ENCODE measurements at regions not wholly inside any gene's neighbourhood (a gene's known extent, or its start where the extent isn't known, plus 50 kb on each side); places are given as distances from the start of the nearest gene placed in this dataset.

- DNase-seq (ENCODE audit: low read depth in 1 of 2, low spot score in 1 of 2), result no peak
Observed at GRCh38 chr4:62913065-62913464, 1496.2 kb downstream of the TECRL start.

- no peak for DNase-seq (ENCODE audit: low read depth in 1 of 2, low spot score in 1 of 2)
Observed at GRCh38 chr4:62912531-62912930, 1496.7 kb downstream of the TECRL start.

- DNase-seq (ENCODE audit: low read depth in 1 of 2, low spot score in 1 of 2), result no peak
Observed at GRCh38 chr4:62909238-62909637, 1500.0 kb downstream of the TECRL start.

GRCh38 chr4:62901101-62901500 is 1508.1 kb downstream of the TECRL start:
- DNase-seq (ENCODE audit: low read depth in 1 of 2, low spot score in 1 of 2), result no peak

GRCh38 chr4:62899646-62900364 is 1509.4 kb downstream of the TECRL start:
- no peak for DNase-seq (ENCODE audit: low read depth in 1 of 2, low spot score in 1 of 2)

GRCh38 chr4:62898115-62898514 is 1511.1 kb downstream of the TECRL start:
- DNase-seq (ENCODE audit: low read depth in 1 of 2, low spot score in 1 of 2), result no peak

GRCh38 chr4:62896721-62897120 is 1512.5 kb downstream of the TECRL start:
- no peak for DNase-seq (ENCODE audit: low read depth in 1 of 2, low spot score in 1 of 2)

- no peak for DNase-seq (ENCODE audit: low read depth in 1 of 2, low spot score in 1 of 2)
Observed at GRCh38 chr4:62881901-62882300, 1527.3 kb downstream of the TECRL start.

- DNase-seq (ENCODE audit: low read depth in 1 of 2, low spot score in 1 of 2), result no peak
Observed at GRCh38 chr4:62881210-62881609, 1528.0 kb downstream of the TECRL start.

- DNase-seq (ENCODE audit: low read depth in 1 of 2, low spot score in 1 of 2), result no peak
Observed at GRCh38 chr4:62872856-62873255, 1536.4 kb downstream of the TECRL start.

- no peak for DNase-seq (ENCODE audit: low read depth in 1 of 2, low spot score in 1 of 2)
Observed at GRCh38 chr4:62871078-62871477, 1538.2 kb downstream of the TECRL start.

- no peak for DNase-seq (ENCODE audit: low read depth in 1 of 2, low spot score in 1 of 2)
Observed at GRCh38 chr4:62870451-62870850, 1538.8 kb downstream of the TECRL start.

- no peak for DNase-seq (ENCODE audit: low read depth in 1 of 2, low spot score in 1 of 2)
Observed at GRCh38 chr4:62865261-62865660, 1544.0 kb downstream of the TECRL start.

- DNase-seq (ENCODE audit: low read depth in 1 of 2, low spot score in 1 of 2), result no peak
Observed at GRCh38 chr4:62849696-62850095, 1559.6 kb downstream of the TECRL start.

- DNase-seq (ENCODE audit: low read depth in 1 of 2, low spot score in 1 of 2), result no peak
Observed at GRCh38 chr4:62835631-62836030, 1573.6 kb downstream of the TECRL start.

GRCh38 chr4:62822306-62822705 is 1586.9 kb downstream of the TECRL start:
- DNase-seq (ENCODE audit: low read depth in 1 of 2, low spot score in 1 of 2), result no peak

- no peak for DNase-seq (ENCODE audit: low read depth in 1 of 2, low spot score in 1 of 2)
Observed at GRCh38 chr4:62816566-62816965, 1592.7 kb downstream of the TECRL start.

- no peak for DNase-seq (ENCODE audit: low read depth in 1 of 2, low spot score in 1 of 2)
Observed at GRCh38 chr4:62814510-62815047, 1594.7 kb downstream of the TECRL start.

- no peak for DNase-seq (ENCODE audit: low read depth in 1 of 2, low spot score in 1 of 2)
Observed at GRCh38 chr4:62806816-62807215, 1602.4 kb downstream of the TECRL start.

GRCh38 chr4:62804075-62804474 is 1603.9 kb downstream of the ADGRL3 start:
- DNase-seq (ENCODE audit: low read depth in 1 of 2, low spot score in 1 of 2), result no peak

GRCh38 chr4:62797221-62797620 is 1597.1 kb downstream of the ADGRL3 start:
- DNase-seq (ENCODE audit: low read depth in 1 of 2, low spot score in 1 of 2), result no peak

GRCh38 chr4:62791386-62791785 is 1591.3 kb downstream of the ADGRL3 start:
- DNase-seq (ENCODE audit: low read depth in 1 of 2, low spot score in 1 of 2), result no peak

GRCh38 chr4:62771983-62772557 is 1571.9 kb downstream of the ADGRL3 start:
- no peak for DNase-seq (ENCODE audit: low read depth in 1 of 2, low spot score in 1 of 2)

Data from activated CD4-positive, alpha-beta T cell treated with anti-CD3 and anti-CD28 coated beads, Interleukin-2, amount 50 U/mL, for 24 hours (primary cell).